ENCODE measurements at regions not wholly inside any gene's neighbourhood (a gene's known extent, or its start where the extent isn't known, plus 50 kb on each side); places are given as distances from the start of the nearest gene placed in this dataset.

- Histone ChIP-seq H2BK120ac (ENCODE audit: low read depth, low read length) (no peak overlapping the region), H2AFZ (replicated peaks; ENCODE audit: low read length, poor library complexity) (no peak overlapping the region), H3K4ac (ENCODE audit: low read depth, low read length) (no peak overlapping the region), H3K27ac (ENCODE audit: insufficient read depth, low read length) (no peak overlapping the region), H3K36me3 (ENCODE audit: control insufficient read depth, insufficient read depth, low read length) (no peaks in the 10 kb centered on the region), H3K14ac (replicated peaks; ENCODE audit: low read depth, low read length) (no peak overlapping the region), H3K9ac (ENCODE audit: low read depth, low read length) (no peak overlapping the region), H4K5ac (ENCODE audit: low read depth, low read length) (no peak overlapping the region), H3K79me1 (ENCODE audit: low read depth in 1 of 2, low read length in 2 of 2) (no peaks in the 10 kb centered on the region), H4K8ac (ENCODE audit: low read depth in 2 of 2, low read length in 2 of 2) (no peak overlapping the region), H4K91ac (ENCODE audit: insufficient read depth, low read depth, low read length) (no peak overlapping the region), H3K4me3 (ENCODE audit: insufficient read depth, low read depth, low read length) (no peak overlapping the region), H3K4me1 (ENCODE audit: control insufficient read depth, insufficient read depth, low read length) (no peaks in the 10 kb centered on the region), H2BK15ac (ENCODE audit: low read depth, low read length) (no peak overlapping the region), H3K9me3 (ENCODE audit: control insufficient read depth, insufficient read depth, low read length) (no peaks in the 10 kb centered on the region), H2AK5ac (ENCODE audit: low read depth, low read length) (no peak overlapping the region), H3K27me3 (ENCODE audit: control insufficient read depth, insufficient read depth, low read length) (no peaks in the 10 kb centered on the region), H2AK9ac (replicated peaks; ENCODE audit: low read depth, low read length, poor library complexity) (no peak overlapping the region), H3K23ac (ENCODE audit: low read depth, low read length) (no peak overlapping the region), H3K9me1 (ENCODE audit: insufficient read depth, low read length) (no peaks in the 10 kb centered on the region), H3K4me2 (ENCODE audit: low read depth, low read length) (no peak overlapping the region), H2BK5ac (ENCODE audit: low read depth, low read length, poor library complexity, severe bottlenecking) (no peak overlapping the region), H4K20me1 (ENCODE audit: insufficient read depth, low read length) (no peaks in the 10 kb centered on the region), H3K56ac (ENCODE audit: extremely low read depth, insufficient read depth, low read length) (no peak overlapping the region), H3K18ac (ENCODE audit: low read depth, low read length) (no peak overlapping the region), H2BK20ac (ENCODE audit: low read depth, low read length) (no peak overlapping the region)
- in situ Hi-C loops (cut with MboI; ENCODE audit: low sequenced_read_pairs) (no loop called here), dilution Hi-C loops (cut with HindIII; ENCODE audit: low sequenced_read_pairs, unreplicated experiment) (no loop called here), intact Hi-C loops (cut with micrococcal nuclease) (no loop called here)
- ChIA-PET CTCF (no interaction called here), POLR2A (ENCODE audit: unreplicated experiment) (no interaction called here)
- WGBS, 2 experiments (ENCODE audit: extremely low coverage in 2 of 2, insufficient read length in 1 of 2): no CpG with 5 or more reads among the region's 4 CpGs
- DNase-seq (no peak), ATAC-seq (ENCODE audit: low read depth) (no peak)
- no peak for TF ChIP-seq MXI1 (IDR thresholded peaks at IDR 0.05; ENCODE audit: borderline replicate concordance, low read depth, low read length)
- TF ChIP-seq CEBPB (IDR thresholded peaks at IDR 0.05; ENCODE audit: low read depth, low read length): no peak
- TF ChIP-seq FOS (IDR thresholded peaks at IDR 0.05; ENCODE audit: low read depth, low read length): no peak
- no peak for TF ChIP-seq RAD21 (IDR thresholded peaks at IDR 0.05; ENCODE audit: low read length)
- TF ChIP-seq NFE2L2 (IDR thresholded peaks at IDR 0.05; ENCODE audit: low read depth, low read length): no peak
- BruUV-seq (replicated peaks): no TSS peak
Measured at GRCh38 chr4:129393976-129394375, 298.0 kb downstream of the C4orf33 start.

Data from IMR-90 (cell line).